Stimulated activated CD4-positive, alpha-beta T cell treated with anti-CD3 and anti-CD28 coated beads, Interleukin-4, amount 100 ng/mL, for 48 hours (primary cell): ENCODE measurements at regions not wholly inside any gene's neighbourhood (a gene's known extent, or its start where the extent isn't known, plus 50 kb on each side); places are given as distances from the start of the nearest gene placed in this dataset.
"Not testable (repeated sequence)": the region's sequence is repeated elsewhere in the genome, so short reads cannot be mapped to it uniquely, and the experiment has no call there.

ENCODE experiments used
- DNase-seq, 2 donors: peaks; one replicate each; pipeline ENCODE4 v3.0.0-alpha.2; 2020; ENCODE audit warnings: low read depth in 2 of 2

DNA sequence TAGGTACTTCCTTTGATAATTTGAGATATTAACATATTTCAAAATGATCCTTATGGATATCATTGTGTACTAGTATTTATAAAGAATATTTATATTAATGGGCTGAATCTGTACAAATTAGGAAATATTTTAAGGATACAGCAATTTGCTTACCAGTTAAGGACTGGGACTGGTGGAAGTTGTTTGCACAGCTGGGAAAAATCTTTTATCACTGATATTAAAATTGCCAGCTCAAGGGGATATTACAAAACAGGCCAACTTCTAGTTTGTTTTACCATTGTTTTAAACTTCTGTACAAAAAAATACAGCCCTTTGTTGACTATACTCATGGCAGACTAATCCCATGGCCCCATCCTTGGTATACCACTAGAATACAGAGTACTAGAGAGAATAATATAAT lies 133.2 kb upstream of the DDHD1 start:
- DNase-seq: no peak

DNA sequence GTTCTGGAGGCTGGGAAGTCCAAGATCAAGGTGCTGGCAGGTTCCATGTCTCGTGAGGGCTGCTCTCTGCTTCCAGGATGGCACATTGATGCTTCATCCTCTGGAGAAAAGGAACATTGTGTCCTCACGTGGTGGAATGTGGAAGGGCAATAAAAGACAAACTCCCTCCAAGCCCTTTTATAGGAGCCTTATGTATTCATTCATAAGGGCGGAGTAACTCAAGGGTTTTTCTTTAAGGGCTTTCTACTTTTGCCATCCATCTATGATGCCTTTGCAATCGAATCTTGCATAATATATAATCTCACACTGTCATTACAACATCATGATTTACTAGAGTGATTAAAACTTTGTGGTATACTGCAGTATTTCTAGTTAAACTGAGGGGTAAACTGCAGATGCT lies 132.7 kb upstream of the DDHD1 start:
- DNase-seq: no peak

DNA sequence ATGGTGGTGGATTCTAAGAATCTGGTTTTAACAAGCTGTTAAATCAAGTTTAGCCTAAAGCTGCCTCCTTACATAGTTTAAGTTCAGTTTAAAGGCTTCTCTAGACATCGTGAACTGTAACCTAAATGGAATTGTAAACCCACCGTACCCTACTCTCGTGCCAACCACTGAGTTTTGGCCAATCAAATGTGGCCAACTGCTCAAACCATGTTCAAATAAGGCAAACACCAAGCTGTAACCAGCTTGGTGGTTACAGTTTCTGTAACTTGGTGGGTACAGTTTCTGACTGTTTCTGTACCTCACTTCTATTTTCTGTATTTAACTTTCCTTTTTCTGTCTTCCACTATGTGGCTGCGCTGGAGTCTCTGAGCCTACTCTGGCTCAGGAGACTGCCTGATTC lies 131.9 kb upstream of the DDHD1 start:
- DNase-seq: no peak

DNA sequence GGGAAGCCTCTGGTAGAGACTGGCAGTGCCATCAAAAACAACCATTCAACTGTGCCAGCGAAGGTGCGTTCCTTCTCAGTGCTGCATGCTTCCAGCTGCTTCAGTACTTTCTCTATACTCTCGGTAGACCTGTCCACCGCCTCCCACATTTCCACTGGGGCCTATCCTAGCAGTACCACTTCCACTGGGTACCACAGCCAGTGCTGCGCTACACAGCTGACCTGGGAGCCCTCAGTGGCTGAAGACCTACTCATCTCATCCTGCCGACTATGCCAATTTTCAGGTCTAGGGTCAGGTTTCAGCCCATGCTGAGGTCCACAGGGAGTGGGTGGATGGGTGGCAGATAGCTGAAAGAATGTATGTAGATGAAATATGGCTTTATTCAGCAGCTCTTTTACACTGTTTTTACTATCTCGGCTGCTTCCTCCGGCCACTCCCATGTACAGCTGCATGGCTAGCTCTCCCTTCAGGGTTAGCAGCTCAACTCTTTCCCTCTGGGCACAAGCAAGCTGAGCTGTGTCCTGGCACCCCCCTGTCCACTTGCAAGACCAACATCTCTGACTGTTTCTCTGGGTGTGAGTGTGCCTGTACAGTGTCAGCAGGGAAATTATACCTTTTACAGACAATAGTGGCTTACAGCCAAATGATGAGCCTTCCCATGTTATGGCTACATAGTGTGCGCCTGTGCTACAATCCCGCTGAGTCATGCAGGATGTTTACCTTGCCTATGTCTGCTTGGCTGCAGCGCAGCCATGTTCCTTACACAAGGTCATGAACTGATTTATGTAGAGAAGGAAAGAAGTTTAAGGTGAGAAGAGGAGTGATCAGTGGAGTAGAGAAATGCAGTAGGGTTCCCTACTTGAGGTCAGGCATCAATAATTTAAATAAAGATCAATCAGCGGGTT lies 125.7 kb upstream of the DDHD1 start:
- no peak for DNase-seq

DNA sequence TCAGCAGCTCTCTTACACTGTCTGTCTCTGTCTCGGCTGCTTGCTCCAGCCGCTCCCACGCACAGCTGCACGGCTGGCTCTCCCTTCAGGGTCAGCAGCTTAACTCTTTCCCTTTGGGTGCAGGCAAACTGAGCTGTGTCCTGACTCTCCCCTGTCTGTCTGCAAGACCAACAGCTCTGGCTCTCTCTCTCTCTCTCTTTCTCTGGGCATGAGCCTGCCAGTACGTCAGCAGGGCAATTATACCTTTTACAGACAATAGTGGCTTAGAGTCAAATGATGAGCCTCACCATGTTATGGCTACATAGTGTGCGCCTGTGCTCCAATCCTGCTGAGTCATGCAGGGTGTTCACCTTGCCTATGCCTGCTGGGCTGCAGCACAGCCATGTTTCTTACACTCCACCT lies 120.5 kb upstream of the DDHD1 start:
- DNase-seq: no peak

DNA sequence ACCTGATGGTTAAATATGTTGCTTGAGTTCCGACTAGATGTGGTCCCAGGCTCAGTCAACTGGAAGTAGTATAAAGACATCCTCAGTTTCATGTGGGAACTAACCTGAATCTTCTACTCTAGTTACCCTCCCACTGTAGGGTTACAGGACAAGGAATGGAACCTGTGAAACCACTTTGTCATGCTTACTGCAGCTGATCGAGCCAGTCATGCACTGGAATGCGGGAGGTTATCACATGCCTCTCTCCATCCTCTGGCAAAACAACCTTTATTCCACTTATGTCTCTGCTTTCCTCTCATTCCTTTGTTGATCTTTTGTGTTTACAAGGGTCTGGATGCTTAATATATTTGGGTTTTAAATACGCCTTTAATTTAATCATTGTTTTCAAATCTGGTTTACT lies 111.9 kb upstream of the DDHD1 start:
- no peak for DNase-seq

DNA sequence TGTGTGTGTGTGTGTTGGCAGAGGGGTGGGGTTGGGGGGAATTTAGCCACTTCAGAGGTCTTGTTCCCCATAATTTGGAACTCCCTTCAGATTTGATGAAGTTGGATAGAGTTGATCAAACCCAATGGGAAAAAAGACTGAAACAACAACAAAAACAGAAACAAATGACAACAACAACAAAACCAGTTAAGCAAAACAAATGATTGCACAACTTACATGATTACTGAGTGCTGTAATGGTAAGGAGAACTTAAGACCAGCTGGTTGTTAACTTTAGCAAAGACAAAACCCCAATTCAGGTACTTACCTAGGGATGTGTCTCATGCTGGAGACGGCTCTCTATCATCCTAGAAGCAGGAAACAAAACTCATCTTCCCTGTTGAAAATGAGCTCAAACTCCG lies 107.8 kb upstream of the DDHD1 start:
- DNase-seq: no peak

DNA sequence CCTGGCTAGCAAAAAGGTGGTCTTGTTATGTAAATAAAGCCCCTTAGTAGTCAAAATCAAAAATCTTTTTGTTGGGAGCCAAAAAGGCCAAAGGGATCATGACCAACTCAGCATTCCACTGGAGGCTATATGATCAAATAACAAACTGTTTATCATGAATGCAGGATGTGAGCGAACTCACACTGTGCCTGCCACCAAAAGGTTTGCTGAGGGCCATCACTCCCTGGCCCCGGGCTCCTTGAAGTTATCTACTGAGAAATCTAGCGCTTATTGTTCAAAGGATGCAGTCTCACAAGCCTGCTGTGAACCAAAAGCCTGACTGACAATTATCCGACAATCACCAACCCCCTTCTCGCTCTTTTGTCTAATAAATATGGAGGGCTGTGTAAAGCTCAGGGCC lies 107.2 kb upstream of the DDHD1 start:
- DNase-seq: no peak

DNA sequence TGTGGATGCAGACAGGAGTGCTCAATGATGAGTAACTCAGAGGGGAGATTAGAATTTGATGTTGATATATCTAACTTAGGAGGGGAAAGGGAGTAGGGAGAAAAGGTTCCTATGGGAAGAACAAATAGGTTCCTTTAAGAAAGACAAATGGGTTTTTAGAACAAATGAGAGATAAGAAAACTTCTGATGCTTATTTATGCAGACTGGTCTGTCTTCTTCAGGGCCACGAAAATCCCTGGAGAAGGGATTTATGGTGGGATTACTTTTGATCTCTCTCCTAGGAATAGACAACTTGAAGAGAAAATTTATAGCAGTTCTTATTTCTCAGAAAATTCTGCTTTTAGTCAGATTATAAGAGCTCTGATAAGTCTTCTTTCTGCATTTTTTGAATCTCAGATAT lies 99.0 kb upstream of the DDHD1 start:
- DNase-seq: no peak

DNA sequence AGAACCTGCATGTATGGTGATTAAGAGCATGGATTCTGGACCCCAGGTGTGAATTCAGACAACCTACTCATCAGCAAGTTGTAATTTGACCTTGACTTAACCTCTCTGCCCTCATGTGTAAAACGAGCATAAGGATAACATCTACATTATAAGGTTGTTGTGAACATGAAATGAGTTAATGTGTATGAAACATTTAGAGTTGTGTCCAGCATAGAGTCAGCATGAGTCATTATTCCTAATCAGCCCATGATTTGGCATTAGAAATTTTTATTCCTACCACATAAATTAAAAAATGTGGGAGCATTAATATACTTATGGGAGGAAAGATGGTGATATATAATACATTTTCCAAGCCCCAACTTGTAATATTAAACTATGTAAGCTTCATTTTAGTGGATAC lies 95.9 kb upstream of the DDHD1 start:
- DNase-seq: no peak

DNA sequence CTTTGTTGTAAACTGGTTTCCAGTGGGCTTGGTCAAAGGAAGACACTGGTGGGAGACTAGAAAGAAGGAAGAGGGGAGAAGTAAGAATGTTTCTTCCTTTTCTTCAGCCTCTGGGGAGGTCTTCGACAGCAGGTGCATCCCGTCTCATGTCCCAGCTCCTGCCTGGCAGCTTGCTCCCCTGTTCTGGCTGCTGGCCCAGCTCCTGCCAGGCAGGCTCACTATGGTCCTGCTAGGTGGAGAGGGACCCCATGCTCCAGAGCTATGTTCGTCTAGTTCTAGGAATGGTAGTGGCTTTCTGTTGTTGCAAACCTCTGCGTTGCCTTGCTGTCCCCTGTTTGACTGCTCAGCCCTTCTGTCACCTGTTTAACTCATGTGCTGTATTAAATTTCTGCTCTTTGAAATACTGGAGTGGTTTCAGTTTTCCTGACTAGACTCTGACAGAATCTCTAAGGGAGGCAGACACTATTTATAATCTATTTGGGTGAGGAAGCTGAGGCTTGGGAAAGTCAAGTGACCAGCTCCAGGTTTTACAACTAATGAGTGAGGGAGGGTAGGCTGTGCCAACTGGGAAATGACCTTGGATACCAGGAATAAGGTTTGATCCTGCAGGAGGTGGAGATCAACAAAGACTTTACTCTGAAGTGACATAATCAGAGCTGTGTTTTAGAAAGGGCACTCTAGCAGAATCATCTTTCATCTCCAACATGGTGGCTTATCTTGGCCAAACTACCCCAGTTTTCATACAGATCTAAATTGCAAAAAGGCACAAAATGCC lies 94.7 kb upstream of the DDHD1 start:
- no peak for DNase-seq

DNA sequence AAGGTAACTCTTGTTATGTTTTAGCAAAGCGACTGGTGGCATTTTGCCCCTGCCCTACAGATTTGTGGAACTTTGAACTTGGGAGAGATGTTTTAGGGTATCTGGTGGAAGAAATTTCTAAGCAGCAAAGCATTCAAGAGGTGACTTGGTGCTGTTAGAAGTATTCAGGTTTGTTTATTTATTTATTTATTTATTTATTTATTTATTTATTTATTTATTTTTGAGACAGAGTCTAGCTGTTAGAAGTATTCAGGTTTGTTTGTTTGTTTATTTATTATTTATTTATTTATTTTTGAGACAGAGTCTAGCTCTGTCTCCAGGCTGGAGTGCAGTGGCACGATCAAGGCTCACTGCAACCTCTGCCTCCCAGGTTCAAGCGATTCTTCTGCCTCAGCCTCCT lies 89.8 kb upstream of the DDHD1 start:
- DNase-seq: not testable (repeated sequence)

DNA sequence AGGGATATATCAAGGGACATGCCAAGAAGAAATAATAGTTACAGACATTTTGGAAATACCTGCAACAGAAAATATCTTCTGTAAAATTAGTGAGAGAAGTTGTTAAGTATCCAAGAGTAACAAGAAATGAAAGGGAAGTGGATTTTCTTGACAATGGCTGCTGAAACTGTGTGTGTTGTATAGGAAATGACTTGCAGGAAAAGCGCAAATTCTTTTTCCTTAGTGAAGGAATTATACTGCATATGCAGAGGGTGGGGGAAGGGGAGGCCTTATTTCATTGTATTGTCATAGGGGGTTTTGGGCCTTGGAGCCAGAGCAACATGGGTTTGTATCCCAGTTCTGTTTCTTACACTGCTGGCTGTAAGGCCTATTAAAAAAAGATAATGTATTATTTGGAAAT lies 84.4 kb upstream of the DDHD1 start:
- DNase-seq: no peak

DNA sequence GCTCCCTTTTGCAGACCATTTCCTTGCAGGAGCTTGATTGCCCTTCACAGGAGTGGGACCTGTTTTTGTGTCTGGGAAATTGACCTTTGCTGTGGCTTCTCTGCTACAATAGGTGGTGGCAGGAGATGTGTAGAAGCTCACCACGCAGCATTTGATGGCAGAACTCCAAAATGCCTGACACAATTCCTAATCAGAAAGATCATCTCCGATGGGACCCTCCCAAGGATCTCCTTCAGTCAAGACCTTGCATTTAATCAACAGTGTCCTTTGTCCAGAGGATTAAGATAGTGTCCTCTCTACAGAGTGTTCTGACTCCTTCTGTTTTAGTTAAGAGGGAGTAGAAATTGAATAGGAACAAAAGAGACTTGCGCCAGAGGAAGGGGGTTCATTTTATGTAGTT lies 83.6 kb upstream of the DDHD1 start:
- no peak for DNase-seq

DNA sequence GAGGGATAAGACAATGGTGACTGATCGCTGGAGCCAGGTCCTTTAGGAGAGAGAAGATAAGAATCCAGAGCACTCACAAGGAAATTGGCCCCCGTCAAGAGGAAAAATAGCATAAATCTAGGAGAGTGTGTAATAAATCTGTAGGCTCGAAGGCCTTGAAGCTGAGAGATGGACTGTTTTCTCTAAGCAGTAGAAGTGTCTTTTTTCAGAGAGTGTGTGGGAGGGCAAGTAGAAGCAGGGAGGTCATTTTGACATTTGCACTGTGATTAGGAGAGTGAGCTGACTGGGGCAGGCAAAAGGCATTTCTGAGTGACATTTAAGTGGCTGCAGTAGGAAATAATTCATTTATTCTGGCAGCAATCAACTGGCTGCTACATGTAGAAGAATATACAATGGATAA lies 78.0 kb upstream of the DDHD1 start:
- DNase-seq: no peak

DNA sequence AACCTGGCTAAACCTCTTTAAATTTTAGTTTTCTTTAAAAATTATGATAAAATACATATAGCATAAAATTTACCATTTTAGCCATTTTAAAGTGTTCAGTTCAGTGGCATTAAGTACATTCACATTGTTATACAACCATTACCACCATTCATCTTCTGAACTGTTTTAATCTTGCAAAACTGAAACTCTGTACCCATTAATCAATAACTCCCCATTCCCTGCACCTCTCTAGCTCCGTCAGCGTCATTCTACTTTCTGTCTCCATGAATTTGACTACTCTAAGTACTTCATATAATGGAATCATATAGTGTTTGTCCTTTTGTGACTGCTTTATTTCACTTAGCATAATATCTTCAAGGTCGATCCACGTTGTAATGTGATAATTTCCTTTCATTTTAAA lies 75.8 kb upstream of the DDHD1 start:
- DNase-seq: no peak

DNA sequence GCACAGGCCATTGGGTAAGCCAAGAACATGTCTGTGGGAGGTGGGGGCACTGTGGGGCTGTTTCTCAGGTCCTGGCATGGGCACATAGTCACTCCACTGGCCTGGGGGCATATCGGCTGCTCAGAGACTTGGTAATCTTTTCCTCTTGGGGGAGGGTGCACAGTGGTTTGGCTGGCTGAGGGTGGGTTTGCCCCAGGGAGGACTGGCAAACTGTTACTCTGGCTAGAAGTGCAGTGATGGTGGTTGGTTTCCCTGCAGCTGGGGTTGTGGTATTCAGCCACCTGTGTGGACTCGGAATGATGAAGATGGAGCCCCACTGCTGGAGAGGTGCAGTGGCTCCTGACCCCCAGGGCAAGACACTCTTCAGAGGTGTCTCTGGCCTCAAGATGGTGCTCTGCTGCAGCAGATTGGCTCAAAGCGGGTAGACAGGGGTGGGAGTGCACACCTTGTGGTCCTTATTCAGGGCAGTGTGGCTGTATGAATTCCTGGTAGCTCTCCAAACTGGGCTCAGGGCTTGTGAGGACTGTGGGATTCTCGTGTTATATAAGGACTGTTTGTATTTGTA lies 74.1 kb upstream of the DDHD1 start:
- DNase-seq: no peak

DNA sequence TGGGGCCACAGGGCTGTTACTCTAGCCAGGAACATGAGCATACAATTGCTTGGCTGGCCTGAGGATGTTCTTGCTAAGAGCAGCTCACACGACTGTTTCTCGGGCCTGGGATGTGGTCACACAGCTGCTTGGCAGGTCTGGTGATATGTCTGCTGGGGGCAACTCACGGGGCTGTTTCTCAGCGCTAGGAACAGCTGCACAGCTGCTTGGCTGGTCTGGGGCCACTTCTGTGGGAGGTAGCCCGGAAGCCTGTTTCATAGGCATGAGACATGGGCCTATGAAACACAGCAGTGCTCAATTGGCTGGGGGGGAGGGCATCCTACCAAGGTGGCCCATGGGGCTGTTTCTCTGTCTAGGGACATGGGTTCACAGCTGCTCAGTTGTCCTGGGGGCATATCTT lies 73.4 kb upstream of the DDHD1 start:
- no peak for DNase-seq

DNA sequence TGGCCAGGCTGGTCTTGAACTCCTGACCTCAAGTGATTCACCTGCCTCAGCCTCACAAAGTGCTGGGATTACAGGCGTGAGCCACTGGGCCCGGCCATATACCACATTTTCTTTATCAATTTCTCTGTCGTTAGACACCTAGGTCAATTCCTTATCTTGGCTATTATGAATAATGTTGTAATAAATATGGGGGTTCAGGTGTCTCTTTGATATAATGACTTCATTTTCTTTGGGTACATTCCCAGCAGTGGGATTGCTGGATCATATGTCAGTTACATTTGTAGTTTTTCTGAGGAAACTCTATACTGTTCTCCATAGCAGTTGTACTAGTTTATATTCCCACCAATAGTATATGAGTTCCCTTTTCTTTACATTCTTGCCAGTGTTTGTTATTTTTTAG lies 67.8 kb upstream of the DDHD1 start:
- no peak for DNase-seq

DNA sequence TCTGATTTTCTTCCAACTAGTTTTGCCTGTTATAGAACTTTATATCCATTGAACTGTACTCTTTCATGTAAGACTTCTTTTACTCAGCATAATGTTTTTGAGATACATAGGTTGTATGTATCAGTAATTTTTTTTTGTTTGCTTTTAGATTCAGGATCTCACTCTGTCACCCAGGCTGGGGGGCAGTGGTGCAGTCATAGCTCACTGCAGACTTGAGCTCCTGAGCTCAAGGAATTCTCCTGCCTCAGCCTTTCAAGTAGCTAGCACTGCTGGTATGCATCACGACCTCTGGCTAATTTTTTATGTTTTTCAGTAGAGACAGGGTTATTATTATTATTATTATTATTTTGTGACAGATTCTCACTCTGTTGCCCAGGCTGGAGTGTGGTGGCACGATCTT lies 65.0 kb upstream of the DDHD1 start:
- no peak for DNase-seq

DNA sequence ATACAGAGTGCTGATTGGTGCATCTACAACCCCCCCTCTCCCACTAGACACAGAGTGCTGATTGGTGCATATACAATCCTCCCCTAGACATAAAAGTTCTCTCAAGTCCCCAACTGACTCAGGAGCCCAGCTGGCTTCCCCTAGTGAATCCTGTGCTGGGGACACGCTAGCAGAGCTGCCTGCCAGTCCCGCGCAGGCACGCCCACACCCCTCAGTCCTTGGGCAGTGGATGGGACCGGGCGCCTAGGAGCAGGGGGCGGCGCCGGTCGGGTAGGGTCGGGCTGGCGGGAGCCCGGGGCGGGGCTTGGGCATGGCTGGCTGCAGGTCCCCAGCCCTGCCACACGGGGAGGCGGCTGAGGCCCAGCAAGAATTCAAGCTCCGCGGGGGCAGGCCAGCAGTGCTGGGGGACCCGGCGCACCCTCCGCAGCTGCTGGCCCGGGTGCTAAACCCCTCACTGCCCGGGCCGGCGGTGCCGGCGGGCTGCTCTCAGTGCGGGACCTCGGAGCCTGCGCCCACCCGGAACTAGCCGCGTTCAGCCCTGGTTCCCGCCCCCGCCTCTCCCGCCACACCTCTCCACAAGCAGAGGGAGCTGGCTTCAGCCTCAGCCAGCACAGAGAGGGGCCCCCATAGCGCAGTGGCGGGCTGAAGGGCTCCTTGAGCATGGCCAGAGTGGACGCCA lies 64.3 kb upstream of the DDHD1 start:
- DNase-seq: peak; percentile 60 to 79

DNA sequence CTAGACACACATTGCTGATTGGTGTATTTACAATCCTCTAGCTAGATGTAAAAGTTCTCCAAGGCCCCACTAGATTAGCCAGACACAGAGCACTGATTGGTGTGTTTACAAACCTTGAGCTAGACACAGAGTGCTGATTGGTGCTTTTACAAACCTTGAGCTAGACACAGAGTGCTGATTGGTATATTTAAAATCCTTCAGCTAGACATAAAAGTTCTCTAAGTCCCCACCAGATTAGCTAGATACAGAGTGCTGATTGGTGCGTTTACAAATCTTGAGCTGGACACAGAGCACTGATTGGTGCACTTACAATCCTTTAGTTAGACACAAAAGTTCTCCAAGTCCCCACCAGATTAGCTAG lies 63.8 kb upstream of the DDHD1 start:
- DNase-seq: not testable (repeated sequence)
